UCSD-AML1 (cell line): ENCODE measurements at regions not wholly inside any gene's neighbourhood (a gene's known extent, or its start where the extent isn't known, plus 50 kb on each side); places are given as distances from the start of the nearest gene placed in this dataset.
A peak's percentile ranks its signal among the peaks of the same experiment; 100 is the strongest.

Experiments used
- DNase-seq: peaks from one replicate; lab custom pipeline; 2025; ENCODE audit not compliant: unreplicated experiment; lab: John Stamatoyannopoulos, UW

DNA sequence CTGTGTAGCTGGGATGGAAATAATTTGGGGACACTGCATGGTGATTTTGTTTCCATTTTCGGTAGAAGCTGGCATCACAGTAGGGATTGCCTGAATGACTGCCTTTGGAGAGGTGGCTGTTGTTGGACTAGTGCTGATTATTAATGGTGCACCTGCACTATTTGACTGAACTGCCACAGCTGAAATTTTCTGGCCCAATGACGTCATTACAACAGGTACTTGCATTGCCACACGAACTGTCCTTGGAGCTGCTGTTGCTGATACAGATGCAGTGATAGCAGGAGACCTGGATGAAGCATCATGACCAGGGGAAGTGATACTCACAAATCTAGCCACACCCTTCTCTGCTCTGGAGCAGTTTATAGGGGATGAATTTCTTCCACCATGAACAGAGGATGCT, 95.6 kb upstream of the FOXC1 start:
- DNase-seq: no peak

- no peak for DNase-seq
Observed at GRCh38 chr6:1515280-1515679, 94.4 kb upstream of the FOXC1 start.

DNA sequence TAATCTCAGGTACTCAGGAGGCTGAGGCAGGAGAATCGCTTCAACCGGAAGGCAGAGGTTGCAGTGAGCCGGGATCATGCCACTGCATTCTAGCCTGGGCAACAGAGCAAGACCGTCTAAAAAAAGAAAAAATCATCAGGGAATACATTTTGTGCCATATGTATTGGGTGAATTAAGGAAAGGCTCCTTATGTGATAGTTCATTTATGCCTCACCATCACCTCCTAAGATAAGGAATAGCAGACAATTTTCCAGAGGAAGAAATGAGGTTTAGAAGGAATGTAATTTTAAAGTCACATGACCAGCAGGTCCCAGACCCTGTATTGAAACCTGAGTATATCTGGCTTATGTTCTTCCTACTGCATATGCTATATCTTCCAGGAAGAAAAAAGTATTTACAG, 93.9 kb upstream of the FOXC1 start:
- no peak for DNase-seq

GRCh38 chr6:1516742-1517520, 92.8 kb upstream of the FOXC1 start:
- DNase-seq: no peak

- DNase-seq: no peak
Observed at GRCh38 chr6:1518855-1519254, 90.9 kb upstream of the FOXC1 start.

DNA sequence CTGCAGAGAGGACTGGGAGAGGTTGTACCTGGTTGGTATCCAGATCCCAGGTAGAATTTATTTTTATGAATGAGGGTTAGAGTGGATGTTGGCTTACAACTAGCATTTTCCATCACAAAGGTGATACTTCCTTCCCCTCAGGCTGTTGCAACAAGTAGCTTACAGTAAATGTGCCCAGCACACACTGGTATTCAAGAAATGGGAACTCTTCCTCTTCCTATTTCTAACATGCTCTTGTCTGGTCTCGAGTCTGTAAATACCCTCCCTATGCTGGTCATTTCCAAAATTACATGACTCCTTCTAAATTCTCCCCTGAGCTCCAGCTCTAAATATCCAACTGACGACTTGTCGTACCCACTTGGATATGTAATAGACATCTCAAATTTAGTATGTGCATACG, 90.1 kb upstream of the FOXC1 start:
- no peak for DNase-seq

DNA sequence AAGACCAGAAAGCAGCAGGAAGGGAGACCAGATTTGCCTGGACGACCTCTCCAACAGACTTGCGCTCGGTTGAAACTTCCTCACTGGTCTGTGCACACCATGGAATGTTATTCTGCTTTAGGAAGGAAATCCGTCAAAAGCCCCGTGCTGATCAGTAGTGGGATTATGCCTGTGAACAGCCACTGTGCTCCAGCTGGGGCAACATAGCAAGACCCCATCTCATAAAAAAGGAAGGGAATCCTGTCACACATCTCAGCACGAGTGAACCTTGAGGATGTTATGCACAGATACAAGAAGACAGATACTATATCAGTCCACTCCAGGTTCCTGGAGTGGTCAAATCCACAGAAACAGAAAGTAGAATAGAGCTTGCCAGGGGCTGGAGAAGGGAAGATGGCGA, 86.9 kb upstream of the FOXC1 start:
- no peak for DNase-seq

- DNase-seq: peak; percentile 28
Observed at GRCh38 chr6:1524040-1524480, 85.7 kb upstream of the FOXC1 start.

DNA sequence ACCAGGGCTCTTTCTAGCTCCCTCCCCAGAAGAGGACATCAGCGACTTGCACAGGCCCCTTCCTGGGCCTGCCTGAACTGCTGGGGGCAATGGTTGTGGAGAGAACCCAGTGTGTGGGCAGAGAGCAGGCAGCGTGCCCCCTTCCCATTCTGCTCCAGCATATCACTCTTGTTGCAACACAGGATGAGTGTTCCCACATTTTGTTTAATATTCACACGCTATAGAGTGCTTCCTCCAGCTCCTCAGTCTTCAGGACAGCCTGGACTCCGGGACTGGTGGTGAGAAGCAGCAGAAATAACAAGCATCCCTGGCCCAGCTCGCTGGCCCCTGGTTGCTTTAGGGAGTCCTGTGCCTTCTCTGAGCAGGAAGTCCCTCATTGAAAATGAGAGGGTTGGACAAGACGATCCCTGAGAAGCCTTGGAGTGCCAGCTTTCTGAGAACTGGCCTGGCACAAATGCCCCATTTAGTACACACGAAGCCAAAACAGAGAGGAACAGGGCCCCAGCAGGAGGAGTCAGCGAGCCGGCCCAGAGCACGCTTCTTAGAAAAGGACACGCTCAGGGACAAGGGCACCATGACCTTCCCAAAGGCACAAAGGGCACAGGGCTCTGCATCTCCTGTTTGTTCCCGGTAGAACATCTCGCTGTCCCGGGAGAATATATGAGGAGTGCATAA, 84.2 kb upstream of the FOXC1 start:
- no peak for DNase-seq

DNA sequence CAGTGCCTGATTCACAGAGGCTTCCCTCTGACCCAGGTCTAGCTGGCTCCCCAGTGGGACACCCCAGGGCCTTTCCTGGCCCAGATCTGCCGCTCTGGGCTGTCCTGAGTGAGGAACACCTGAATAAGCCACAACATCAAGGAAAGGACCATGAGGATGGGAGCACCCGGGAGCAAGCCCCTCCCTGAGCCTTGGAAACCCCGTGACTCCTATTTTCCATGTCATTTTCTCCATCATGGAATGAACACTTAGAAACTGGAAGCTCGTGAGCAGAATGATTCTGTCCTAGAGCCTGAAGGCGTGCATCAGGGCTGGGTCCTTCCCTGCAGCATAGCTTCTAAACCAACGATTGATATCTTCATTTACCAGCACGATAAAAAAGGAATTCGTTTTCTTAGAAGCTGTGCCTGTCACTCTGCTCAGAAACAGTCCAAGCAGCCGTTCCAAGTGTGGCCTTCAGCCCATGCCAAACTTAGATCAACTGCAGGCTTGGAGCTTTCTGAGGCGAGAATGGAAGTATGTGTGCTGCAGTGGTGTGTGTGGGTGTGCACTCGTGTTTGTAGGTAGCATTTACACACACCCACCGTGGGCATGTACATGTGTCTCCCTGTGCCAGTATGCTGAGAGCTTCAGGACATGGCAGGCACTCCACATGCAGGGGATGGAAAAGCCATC, 83.2 kb upstream of the FOXC1 start:
- DNase-seq: no peak

DNA sequence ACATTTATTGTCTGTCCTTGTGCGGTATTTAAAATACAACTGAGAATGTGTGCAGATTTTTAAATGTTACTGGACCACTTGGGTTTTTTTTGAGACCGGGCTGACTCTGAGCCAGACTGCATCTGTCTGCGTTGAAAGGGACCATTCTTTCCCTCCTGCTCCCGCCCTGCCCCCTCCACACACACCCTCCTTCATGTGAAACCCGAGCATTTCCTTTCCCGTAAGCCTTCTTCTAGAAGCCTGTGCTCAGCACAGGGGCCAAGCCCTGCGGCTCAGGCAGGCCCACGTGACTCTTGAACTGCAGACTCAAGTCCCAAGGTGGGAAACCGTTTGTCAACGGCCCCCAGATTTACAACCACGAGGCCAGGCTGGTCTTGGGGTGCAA, 82.7 kb upstream of the FOXC1 start:
- DNase-seq: no peak

- no peak for DNase-seq
Observed at GRCh38 chr6:1535295-1535694, 74.4 kb upstream of the FOXC1 start.

DNA sequence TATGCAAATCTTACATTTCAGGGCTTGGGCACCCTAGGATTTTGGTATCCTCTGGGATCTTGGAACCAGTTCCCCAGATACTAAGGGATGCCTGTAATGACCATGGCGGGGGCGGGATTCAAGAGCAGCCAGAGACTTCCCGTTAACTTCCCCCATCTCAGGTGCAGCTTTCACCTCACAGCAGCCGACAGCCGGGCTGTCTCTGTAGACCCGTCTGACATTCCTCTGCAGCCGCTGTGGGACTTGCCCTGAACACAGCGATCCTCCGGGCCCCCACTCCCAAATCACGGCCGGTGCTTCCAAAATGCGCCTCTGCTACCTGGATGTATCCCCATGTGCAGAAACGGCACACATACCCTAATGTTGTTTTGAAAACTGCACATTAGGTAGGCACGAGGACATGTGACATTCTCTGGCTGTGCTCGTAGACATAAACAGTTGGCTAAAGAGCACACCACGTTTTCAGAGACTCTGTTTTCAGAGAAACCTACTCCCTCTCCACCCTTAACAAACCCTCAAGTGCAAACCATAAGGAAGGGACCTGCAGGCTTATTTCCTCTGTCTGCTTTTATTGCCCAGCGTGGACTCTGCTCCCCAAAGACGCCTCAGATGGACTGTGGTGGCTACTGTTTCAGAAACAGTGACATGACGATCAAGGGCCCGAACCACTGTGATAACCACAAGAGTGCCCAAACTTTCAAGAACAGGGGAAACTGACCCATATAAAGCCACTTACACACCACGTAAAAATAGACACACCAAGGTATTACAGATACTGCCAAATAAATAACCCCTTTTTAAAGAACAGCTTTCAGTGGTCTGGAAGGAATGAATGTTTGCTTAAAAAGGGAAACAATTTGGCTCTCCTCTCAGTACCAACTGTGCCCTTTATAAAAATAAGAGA, 72.9 kb upstream of the FOXC1 start:
- DNase-seq: no peak

GRCh38 chr6:1538369-1538768, 71.3 kb upstream of the FOXC1 start:
- DNase-seq: no peak

DNA sequence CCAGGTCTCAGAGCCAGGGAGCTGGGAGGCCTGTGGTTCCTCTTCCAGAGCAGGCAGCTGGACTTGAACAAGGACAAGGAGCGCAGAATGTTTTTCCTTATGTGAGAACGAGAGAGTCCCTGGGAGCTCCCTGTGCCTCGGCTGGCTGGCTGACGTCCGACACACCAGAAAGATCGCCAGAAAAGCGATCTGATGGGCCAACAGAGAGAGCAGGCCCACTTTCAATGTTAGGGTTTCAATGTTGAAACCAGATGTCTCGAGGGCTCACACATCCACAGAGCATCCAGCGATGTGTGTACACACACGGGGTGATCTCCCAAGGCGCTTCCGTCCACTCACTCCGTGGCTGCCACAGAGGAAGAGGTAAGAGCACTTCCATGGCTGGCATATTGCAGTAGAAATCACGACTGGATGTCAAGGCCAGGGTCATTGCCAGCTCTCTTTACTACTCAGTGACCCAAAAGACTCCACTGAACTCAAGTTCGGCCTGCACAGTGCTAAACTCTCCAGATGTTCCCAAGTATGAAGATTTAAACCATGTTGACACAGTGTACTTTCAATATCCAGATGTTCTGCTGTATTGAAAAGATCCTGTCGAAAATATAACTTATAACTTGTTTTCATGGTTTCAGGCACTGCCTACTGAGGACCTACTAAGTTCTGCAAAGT, 70.8 kb upstream of the FOXC1 start:
- no peak for DNase-seq

DNA sequence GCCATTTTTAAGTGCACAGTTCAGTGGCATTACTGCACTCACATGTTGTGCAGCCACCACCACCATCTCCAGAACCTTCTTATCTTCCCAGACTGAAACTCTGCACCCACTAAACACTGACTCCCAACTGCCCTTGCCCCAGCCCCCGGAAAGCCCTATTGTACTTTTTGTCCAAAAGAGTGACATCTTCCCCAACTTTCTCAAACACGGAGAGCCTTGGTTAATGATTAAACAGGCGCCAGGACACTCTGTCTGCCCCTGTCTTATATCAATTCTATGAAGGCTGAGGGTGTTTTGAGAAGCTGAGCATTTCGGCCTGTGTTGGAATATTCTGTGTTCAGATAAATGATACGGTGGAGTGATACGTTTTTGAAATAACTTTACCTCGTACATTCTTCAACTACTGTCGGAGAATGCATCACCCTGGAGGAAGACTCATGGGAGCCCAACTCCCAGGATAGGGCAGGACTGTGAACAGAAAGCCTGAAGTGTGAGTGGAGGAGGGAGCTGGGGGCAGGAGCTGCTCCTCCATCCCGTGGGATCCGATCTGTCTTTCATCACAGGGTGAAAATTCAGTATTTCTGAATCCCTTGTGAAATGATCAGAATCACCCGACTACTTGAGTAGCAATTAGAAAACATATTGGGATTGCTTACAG, 68.7 kb upstream of the FOXC1 start:
- DNase-seq: no peak

- no peak for DNase-seq
Observed at GRCh38 chr6:1542335-1542734, 67.4 kb upstream of the FOXC1 start.

DNA sequence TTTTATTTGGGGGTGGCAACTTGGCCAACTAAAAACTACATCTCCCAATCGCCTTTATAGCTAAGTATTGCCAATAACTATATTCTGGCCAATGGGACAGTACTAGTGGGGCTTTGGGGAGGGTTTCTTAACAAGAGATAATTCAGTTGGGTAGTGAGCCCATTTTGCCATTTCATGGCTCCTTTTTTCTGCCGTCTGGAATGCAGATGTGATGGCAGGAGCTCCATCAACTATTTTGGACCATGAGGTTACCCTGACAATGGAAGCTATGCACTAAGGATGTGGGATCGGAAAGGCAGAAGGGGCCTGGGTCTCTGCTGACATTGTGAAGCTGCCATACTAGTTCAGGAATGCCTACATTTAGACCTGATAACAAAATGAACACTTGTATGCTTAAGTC, 67.0 kb upstream of the FOXC1 start:
- no peak for DNase-seq

DNA sequence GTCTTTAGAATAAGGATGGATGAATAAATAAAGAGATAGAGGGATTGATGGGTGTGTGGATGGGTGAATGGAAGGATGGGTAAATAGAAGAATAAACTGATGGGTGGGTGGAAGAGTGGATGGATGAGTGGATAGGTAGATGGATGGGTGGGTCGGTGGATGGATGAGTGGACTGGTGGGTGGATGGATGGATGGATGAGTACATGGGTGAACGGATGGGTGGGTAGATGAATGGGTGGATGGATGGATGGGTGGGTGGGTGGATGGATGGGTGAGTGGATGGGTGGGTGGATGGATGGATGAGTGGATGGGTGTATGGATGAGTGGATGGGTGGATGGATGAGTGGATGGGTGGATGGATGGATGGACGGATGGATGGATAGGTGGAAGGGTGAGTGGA, 65.7 kb upstream of the FOXC1 start:
- DNase-seq: no peak

GRCh38 chr6:1544603-1545002, 65.1 kb upstream of the FOXC1 start:
- DNase-seq: no peak
